ENCODE measurements at regions not wholly inside any gene's neighbourhood (a gene's known extent, or its start where the extent isn't known, plus 50 kb on each side); places are given as distances from the start of the nearest gene placed in this dataset.
"Not testable (repeated sequence)": the region's sequence is repeated elsewhere in the genome, so short reads cannot be mapped to it uniquely, and the experiment has no call there.

- H3K4me3 ChIP-seq (ENCODE audit: low read length), result no peak overlapping the region
- no peaks in the 10 kb centered on the region for H3K36me3 ChIP-seq (ENCODE audit: control insufficient read depth, insufficient read depth, low read length)
- H3K4me1 ChIP-seq (ENCODE audit: control insufficient read depth, insufficient read depth, low read length), result no peaks in the 10 kb centered on the region
- H3K4me3 Mint-ChIP-seq, result no peak overlapping the region
- no peak for TF ChIP-seq CTCF (IDR thresholded peaks at IDR 0.05)
- H3K9me3 ChIP-seq (ENCODE audit: control insufficient read depth, insufficient read depth, low read length), result no peaks in the 10 kb centered on the region
- peaks cover 2 to 7% of the 10 kb centered on the region in 2 donors for H3K9me3 Mint-ChIP-seq
- DNase-seq (no peak), ATAC-seq (no peak)
- H3K36me3 Mint-ChIP-seq, result no peaks in the 10 kb centered on the region
- H3K27me3 Mint-ChIP-seq (ENCODE audit: low read depth in 2 of 2), result peaks cover 12 to 16% of the 10 kb centered on the region in 2 donors
- H3K4me1 Mint-ChIP-seq, result no peaks in the 10 kb centered on the region
- H3K27ac ChIP-seq (ENCODE audit: low read length), result no peak overlapping the region
- no peak overlapping the region for H3K27ac Mint-ChIP-seq
- H3K27me3 ChIP-seq (ENCODE audit: control insufficient read depth, insufficient read depth, low read length), result no peaks in the 10 kb centered on the region
- intact Hi-C loops (cut with micrococcal nuclease), result no loop called here
- 100% methylated on average over 2 of the region's 2 CpGs for WGBS (ENCODE audit: insufficient coverage)
Observed at GRCh38 chr6:4412488-4412887, 277.1 kb upstream of the ECI2 start.

GRCh38 chr6:4412077-4412476 lies 276.7 kb upstream of the ECI2 start:
- Mint-ChIP-seq H3K9me3 (peaks cover 2 to 7% of the 10 kb centered on the region in 2 donors), H3K27ac (no peak overlapping the region), H3K4me1 (no peaks in the 10 kb centered on the region), H3K4me3 (no peak overlapping the region), H3K36me3 (no peaks in the 10 kb centered on the region), H3K27me3 (ENCODE audit: low read depth in 2 of 2) (peaks cover 10 to 12% of the 10 kb centered on the region in 2 donors)
- ATAC-seq, result no peak
- no peak for TF ChIP-seq CTCF (IDR thresholded peaks at IDR 0.05)
- Histone ChIP-seq H3K4me3 (ENCODE audit: low read length) (no peak overlapping the region), H3K36me3 (ENCODE audit: control insufficient read depth, insufficient read depth, low read length) (no peaks in the 10 kb centered on the region), H3K9me3 (ENCODE audit: control insufficient read depth, insufficient read depth, low read length) (no peaks in the 10 kb centered on the region), H3K27me3 (ENCODE audit: control insufficient read depth, insufficient read depth, low read length) (no peaks in the 10 kb centered on the region), H3K27ac (ENCODE audit: low read length) (no peak overlapping the region), H3K4me1 (ENCODE audit: control insufficient read depth, insufficient read depth, low read length) (no peaks in the 10 kb centered on the region)
- DNase-seq, result no peak
- 50% methylated on average over 2 of the region's 2 CpGs for WGBS (ENCODE audit: insufficient coverage)
- intact Hi-C loops (cut with micrococcal nuclease), result no loop called here

DNA sequence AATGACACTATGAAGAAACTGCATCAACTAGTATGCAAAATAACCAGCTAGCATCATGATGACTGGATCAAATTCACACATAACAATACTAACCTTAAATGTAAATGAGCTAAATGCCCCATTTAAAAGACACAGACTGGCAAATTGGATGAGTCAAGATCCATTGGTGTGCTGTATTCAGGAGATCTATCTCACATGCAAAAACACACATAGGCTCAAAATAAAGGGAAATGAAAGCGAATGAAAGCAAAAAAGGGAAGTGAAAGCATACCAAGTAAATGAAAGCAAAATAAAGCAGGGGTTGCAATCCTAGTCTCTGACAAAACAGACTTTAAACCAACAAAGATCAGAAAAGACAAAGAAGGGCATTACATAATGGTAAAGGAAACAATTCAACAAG lies 272.3 kb upstream of the ECI2 start:
- no CpG with 5 or more reads among the region's 1 CpG for WGBS (ENCODE audit: insufficient coverage)
- H3K27ac Mint-ChIP-seq; H3K9me3 Mint-ChIP-seq; H3K36me3 ChIP-seq (ENCODE audit: control insufficient read depth, insufficient read depth, low read length); H3K36me3 Mint-ChIP-seq; H3K27ac ChIP-seq (ENCODE audit: low read length); DNase-seq; ATAC-seq; H3K4me3 ChIP-seq (ENCODE audit: low read length); intact Hi-C loops (cut with micrococcal nuclease); H3K4me1 ChIP-seq (ENCODE audit: control insufficient read depth, insufficient read depth, low read length); H3K27me3 ChIP-seq (ENCODE audit: control insufficient read depth, insufficient read depth, low read length); H3K4me1 Mint-ChIP-seq; H3K9me3 ChIP-seq (ENCODE audit: control insufficient read depth, insufficient read depth, low read length); H3K4me3 Mint-ChIP-seq: not testable (repeated sequence)
- peaks cover 10 to 17% of the 10 kb centered on the region in 2 donors for H3K27me3 Mint-ChIP-seq (ENCODE audit: low read depth in 2 of 2)

- 94% methylated on average over 11 of the region's 11 CpGs for WGBS (ENCODE audit: insufficient coverage)
- DNase-seq (no peak), ATAC-seq (no peak)
- Histone ChIP-seq H3K36me3 (ENCODE audit: control insufficient read depth, insufficient read depth, low read length) (no peaks in the 10 kb centered on the region), H3K9me3 (ENCODE audit: control insufficient read depth, insufficient read depth, low read length) (no peaks in the 10 kb centered on the region), H3K4me3 (ENCODE audit: low read length) (no peak overlapping the region), H3K4me1 (ENCODE audit: control insufficient read depth, insufficient read depth, low read length) (no peaks in the 10 kb centered on the region), H3K27ac (ENCODE audit: low read length) (no peak overlapping the region), H3K27me3 (ENCODE audit: control insufficient read depth, insufficient read depth, low read length) (no peaks in the 10 kb centered on the region)
- intact Hi-C loops (cut with micrococcal nuclease), result no loop called here
- Mint-ChIP-seq H3K36me3 (no peaks in the 10 kb centered on the region), H3K27ac (no peak overlapping the region), H3K9me3 (peaks cover 2 to 7% of the 10 kb centered on the region in 2 donors), H3K27me3 (ENCODE audit: low read depth in 2 of 2) (peaks cover 25 to 26% of the 10 kb centered on the region in 2 donors), H3K4me1 (no peaks in the 10 kb centered on the region), H3K4me3 (no peak overlapping the region)
- TF ChIP-seq CTCF (IDR thresholded peaks at IDR 0.05), result no peak
Observed at GRCh38 chr6:4405621-4406212, 270.3 kb upstream of the ECI2 start.
